Limb (tissue), 2 donors: ENCODE measurements at regions not wholly inside any gene's neighbourhood (a gene's known extent, or its start where the extent isn't known, plus 50 kb on each side); places are given as distances from the start of the nearest gene placed in this dataset.
"Not testable (repeated sequence)": the region's sequence is repeated elsewhere in the genome, so short reads cannot be mapped to it uniquely, and the experiment has no call there.

Experiments used
- DNase-seq, 2 donors: peaks; one replicate each; pipeline ENCODE4 v3.0.0-alpha.2; 2016; ENCODE audit errors: extremely low spot score in 2 of 2

GRCh38 chr5:143952809-143953208 is 140.8 kb downstream of the HMHB1 start:
- no peak for DNase-seq

- DNase-seq = no peak
These were observed 141.9 kb downstream of the HMHB1 start for GRCh38 chr5:143953851-143954250.

- peak in 1 of 2 donors; percentile 35 for DNase-seq
These were observed 143.2 kb downstream of the HMHB1 start for GRCh38 chr5:143955141-143955540.

GRCh38 chr5:143957455-143957854 is 145.5 kb downstream of the HMHB1 start:
- DNase-seq = no peak

- no peak for DNase-seq
These were observed 150.2 kb downstream of the HMHB1 start for GRCh38 chr5:143962201-143962600.

- DNase-seq = no peak
These were observed 153.0 kb downstream of the HMHB1 start for GRCh38 chr5:143964919-143965318.

GRCh38 chr5:143966280-143966679 is 154.3 kb downstream of the HMHB1 start:
- no peak for DNase-seq

- peak in 1 of 2 donors; percentile 59 for DNase-seq
These were observed 156.3 kb downstream of the HMHB1 start for GRCh38 chr5:143968071-143968878.

GRCh38 chr5:143970159-143970558 is 158.2 kb downstream of the HMHB1 start:
- no peak for DNase-seq

- DNase-seq = no peak
These were observed 160.1 kb downstream of the HMHB1 start for GRCh38 chr5:143972068-143972467.

- DNase-seq = no peak
These were observed 164.1 kb downstream of the HMHB1 start for GRCh38 chr5:143976055-143976454.

- no peak for DNase-seq
These were observed 166.0 kb downstream of the HMHB1 start for GRCh38 chr5:143977891-143978461.

- no peak for DNase-seq
These were observed 167.2 kb downstream of the HMHB1 start for GRCh38 chr5:143979044-143979690.

- no peak for DNase-seq
These were observed 168.5 kb downstream of the HMHB1 start for GRCh38 chr5:143980506-143980905.

- DNase-seq = not testable (repeated sequence)
These were observed 171.0 kb downstream of the HMHB1 start for GRCh38 chr5:143982957-143983356.

GRCh38 chr5:143985832-143986515 is 174.0 kb downstream of the HMHB1 start:
- no peak for DNase-seq

- DNase-seq = peak; percentile 31 to 79
These were observed 174.7 kb downstream of the HMHB1 start for GRCh38 chr5:143986516-143987212.

- no peak for DNase-seq
These were observed 175.3 kb downstream of the HMHB1 start for GRCh38 chr5:143987264-143987663.

GRCh38 chr5:143987751-143988560 is 176.0 kb downstream of the HMHB1 start:
- DNase-seq = no peak

- peak in 1 of 2 donors; percentile 58 for DNase-seq
These were observed 178.0 kb downstream of the YIPF5 start for GRCh38 chr5:143992496-143992895.
